Hematopoietic multipotent progenitor cell treated with erythropoietin and hydrocortisone succinate and interleukin-3 and kit ligand, for 4 days (in vitro differentiated cells): ENCODE measurements at regions not wholly inside any gene's neighbourhood (a gene's known extent, or its start where the extent isn't known, plus 50 kb on each side); places are given as distances from the start of the nearest gene placed in this dataset.

Source experiments
- DNase-seq: peaks from one replicate; pipeline ENCODE4 v3.0.0-alpha.2; 2015

- DNase-seq: no peak
Measured at GRCh38 chr2:219692521-219692920, 65.1 kb downstream of the SLC4A3 start.

DNA sequence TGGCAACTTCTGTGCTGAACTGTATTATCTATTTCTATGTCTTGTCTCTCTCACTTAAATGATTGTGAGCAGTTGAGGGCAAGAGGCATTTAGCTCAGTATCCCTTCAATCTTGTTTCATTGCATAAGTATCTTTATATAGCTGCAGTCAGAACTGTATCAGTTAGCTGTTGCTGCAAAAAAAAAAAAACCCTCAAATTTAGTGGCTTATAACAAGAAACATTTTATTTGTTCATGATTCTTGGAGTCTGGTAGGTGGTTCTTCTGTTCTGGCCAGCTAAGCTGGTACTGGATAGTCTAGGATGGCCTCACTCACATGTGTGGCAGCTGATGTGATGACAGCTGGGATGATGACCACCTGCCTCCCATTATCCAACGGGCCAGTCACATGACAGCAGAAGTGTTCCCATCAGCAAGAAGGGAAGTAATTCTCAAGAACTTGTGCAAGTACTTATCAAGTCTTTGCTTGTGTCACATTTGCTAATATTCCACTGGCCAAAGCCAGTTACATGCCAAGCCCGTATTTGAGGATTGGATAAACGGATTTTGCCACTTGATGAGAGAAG lies 67.8 kb downstream of the SLC4A3 start:
- no peak for DNase-seq

DNA sequence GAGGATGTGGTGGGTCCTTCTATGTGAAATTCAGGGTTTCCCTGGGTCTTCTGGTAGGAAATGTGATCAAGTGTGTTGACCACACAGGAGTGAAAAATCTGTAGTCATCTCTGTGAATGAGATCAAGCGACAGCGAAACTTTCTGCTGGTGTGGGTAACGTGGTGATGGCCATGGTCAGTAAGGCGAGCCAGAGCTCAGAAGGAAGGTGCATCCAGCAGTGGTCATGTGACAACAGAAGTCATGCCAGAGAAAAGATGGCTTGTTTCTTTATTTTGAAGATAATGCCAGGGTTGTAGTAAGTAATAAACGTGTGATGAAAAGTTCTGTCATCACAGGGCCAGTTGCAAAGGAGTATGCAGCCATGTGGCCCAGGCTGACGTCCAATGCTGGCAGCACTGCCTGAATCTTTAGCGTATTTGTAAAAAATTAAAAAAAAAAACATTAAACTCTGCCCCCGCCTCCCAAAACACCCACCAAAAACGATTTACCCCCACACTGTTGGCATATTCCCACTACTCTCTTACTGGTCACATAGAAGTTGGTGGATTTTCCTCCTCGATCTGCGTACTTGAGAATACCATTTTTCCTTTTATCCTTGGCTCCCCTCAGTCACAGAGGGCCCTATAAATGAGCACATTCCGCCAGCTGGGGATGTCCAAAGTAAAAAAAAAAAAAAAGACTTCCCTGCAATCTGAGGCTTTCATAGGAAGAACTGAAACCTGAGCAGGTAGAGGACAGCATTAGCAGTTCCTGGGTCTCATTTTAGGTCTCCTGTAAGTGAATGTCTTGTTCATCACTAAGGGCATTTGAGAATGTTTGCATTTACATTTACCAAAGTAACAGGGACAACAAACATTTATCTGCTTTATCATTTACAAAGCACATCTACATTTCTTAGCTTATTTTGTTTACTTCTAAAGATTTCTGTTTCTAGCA lies 70.6 kb downstream of the SLC4A3 start:
- DNase-seq: no peak

DNA sequence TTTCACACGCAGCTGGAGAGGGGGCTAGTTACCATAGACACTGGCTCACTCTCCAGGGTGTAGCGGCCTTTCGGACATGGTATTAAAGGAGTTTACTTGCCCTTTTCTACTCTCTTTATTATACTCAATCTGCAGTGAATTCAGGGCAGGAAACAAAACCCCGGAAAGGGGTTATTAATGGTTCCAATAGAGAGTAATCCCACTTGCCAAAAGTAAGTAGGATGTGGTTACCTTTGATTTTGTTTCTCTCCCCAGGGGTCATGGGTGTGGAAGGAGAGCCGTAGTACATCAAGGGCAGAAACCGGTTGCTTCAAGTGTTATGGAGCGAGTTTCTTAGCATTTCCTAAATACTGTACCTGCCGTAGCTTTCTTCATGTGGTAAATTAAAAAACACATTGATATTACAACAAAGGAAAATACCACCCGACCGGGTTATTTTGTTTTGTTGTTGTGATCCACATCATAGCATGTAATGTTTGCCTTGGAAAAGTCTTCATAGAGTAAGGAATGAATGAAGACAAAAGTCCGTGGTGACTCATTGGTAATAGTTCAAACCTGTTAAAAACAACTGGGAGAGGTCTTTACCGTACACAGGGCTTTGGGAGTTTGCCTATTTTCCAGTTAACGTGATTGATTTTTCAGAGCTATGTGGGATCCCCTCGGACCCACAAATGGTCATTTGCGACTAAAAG lies 71.5 kb downstream of the SLC4A3 start:
- no peak for DNase-seq

DNA sequence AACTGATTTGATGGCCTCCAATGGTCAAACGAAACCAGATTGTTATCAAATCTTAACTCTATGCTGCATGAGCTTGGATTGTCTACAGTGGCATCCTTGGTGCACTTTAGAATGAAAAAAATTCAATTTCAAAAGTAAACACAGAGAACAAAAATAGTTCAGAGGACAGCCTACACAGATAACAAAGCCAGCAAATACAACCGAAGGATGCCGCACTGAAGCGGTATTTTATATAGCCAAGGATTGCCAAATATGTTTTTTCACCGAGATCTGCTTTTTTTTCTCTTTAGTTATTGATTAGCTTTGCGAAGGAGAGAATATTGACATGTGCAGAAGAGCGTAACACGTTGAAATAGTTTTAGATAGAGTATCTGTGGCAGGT lies 72.0 kb downstream of the SLC4A3 start:
- no peak for DNase-seq

- no peak for DNase-seq
Measured at GRCh38 chr2:219701847-219702634, 74.6 kb downstream of the SLC4A3 start.

DNA sequence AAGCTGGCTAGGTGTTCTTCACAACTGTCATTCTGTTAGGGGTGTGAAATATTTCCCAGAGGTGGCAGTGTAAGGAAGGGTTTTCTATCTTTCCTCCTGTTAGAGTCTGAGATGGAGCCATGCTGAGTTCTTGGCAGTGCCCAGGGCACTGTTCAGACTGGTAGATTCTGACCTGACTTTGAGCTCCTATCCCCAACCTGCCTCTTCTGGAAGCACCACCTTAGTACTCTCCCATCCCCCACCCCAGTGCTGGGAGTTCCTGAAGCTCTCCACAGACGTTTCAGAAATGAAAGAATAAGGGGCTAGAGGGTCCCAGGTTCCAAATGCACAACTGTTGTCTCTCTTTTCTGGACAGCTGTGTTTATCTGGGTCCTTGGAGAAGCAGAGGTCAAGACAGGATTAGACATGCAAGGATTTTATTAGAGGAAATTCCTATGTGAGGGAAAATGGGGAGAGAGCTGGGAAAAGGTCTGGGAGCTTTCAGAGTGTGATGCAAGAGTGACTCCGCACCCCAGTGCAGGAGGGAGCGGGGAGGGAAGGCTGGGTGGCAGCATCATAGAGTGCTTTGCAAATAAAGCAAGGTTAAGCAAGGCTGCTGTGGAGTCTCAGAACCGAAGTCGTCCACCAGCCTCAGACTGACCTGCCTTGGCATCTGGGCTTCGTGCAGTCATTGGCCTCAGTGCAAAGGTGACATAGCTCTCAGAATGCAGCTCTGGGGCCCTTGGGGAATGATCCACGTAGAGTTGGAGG lies 75.5 kb downstream of the SLC4A3 start:
- DNase-seq: no peak

DNA sequence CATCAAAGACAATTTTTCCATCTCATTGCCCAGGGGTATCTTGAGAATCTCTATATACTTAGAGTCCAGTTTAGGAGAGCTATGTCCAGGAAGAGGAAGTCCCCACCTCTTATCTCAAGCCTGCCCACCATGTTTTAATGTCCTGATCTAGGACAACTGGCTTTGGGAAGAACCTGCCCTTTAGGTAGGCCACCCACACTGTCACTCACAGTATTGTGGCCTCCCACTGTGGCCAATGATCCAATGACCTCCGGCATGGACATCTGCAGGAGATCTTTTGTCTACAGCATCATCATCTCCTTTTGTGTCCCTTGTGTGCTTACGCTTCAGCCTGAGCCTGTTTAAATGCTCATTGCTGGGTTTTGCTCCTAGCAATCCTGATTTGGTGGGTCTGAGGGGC lies 77.4 kb downstream of the SLC4A3 start:
- DNase-seq: no peak

DNA sequence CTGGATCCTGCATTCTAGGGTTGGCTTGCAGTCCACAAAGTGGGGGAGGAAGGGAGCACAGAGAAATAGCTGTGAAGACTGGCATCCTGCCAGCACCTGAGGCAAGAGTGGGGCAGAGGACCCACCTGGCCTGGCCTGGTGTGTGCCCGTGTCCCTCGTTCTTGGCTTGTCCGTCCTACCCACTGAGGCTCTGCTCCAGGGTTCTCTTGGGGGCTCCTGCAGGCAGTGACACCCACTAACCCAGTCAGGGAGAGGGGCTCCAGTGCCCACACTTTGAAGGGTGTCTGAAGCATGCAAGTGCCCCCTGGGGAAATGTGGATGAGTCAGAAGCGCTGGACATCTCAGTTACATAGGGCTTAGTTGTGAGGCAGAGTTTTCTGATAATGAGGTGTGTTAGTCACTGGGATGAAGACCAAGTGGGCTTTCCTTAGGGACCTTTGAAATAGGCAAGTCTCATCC lies 79.4 kb downstream of the SLC4A3 start:
- no peak for DNase-seq

DNA sequence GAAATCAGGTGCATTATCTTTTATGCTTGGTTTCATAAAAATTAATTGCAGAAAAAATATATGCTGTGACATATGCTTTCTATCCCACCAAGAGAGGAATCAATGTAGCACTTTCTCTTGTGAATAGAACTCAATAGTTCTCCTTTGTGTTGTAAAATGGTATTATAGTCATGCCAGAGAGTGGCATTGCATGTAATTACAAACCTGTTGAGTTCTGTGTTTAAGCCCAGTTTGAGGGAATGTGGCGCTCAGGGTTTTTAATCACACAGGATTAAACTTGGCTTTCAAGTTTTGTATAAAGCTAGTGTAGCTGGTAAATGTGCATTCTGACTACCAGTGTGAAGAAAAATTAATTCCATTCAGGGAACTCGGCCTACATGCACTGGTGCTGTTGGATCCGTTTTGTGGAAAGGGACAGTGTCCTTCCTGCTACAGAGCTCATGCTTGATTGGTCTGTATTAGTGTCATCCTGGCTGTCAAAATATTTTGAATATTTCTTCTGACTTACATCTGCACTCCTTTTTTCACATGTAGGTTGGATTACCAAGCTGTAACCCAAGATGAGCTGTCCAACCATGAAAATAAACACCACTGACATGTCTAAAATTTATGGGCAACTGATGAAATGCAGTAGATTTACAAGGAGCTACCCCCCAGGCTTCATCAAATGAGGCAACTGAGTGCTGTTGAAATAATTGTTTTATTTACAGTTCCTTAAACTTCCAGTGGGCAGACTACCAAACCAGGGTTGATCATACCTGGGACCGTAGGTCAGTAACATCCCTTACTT lies 80.3 kb downstream of the SLC4A3 start:
- no peak for DNase-seq

DNA sequence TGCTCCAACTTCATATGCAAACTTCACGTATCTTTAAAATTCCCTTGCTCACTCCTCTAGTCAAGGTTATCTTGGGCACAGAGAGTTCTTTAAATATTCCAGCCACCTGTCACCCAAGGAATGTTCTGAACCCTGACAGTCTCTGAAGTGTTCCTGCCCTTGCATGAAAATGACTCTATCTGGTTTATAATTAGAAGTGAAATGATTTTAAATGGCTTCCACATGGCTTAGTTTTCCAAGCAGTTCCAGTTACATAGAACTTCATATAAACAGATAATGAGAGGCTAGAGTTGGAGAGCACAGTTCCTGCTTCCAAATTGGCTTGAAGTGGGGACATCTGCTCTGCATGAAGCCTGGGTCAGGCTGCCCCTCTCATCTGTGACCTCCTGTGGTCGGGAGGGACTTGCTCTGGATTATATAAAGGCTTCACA lies 81.9 kb downstream of the SLC4A3 start:
- no peak for DNase-seq

DNA sequence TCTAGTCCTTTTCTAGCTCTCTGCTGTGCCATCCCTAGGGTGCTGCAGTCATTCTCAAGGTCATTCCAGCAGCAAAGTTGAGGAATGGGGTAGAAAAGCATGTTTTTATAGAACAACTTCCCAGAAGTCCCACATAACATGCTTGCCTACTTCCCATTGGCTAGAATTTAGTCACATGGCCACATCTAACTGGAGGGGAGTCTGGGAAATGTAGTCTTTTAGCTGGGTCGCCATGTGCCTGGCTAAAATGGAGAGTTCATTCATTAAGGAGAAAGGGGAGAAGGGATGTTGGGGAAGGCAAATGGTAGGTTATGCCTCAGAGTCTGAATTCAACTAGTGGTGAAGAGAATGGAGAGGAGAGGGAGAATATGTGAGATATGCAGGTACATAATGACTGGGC lies 85.7 kb downstream of the SLC4A3 start:
- peak; percentile 66 for DNase-seq

DNA sequence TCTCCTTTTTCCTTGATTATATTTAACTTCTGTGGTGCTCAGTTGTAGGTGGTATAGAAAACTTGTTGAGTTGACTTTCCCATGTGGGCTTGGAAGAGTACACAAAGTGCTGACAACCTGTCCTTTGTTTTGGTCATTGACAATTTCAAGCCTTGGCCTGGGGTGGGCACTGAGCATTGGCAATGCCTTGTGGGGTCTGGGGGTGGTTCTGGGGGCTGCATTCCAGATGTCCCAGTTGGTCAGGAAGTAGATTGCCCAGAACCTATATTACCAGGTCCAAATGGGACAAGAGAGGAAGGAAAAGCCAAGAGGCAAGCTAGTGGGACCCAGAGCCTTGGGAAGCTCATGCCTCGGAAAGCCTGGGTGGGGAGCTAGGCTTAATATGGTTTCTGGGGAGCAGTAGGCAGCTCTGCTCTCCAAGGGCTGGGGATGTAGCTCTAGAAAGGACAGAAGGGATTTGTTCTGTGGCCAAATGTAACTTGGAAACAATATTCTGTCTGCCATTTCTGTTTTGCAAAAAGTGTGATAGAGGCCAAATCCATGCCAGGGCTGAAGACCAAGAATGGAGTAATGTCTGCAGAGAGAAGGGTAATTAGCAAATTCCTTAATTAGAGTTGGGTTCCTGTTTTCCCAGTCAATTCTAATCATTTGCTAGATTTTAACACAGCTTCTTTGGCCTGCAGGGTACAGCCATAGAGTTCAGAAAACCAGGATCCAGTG lies 87.4 kb downstream of the SLC4A3 start:
- no peak for DNase-seq

- peak; percentile 68 for DNase-seq
Measured at GRCh38 chr2:219718066-219718465, 90.6 kb downstream of the SLC4A3 start.

GRCh38 chr2:219719521-219719920 lies 92.1 kb downstream of the SLC4A3 start:
- DNase-seq: no peak

DNA sequence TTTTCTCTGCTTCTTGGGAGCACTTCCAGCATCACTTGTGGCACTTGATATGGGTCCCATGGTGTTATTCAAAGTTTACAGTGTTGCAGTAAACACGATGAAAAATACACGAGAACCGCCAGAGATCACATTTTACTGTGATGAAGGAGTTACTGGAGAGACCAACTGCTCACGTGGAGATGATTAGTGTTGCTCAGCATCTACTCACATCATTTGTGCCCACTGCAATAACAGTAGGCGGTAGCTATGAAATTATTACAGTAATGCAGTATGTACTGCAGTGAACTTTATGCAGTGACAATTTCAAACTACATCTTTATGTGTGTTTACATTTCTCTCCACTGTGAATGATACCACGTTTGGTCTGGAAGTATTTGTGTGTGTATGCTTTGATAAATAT lies 93.5 kb downstream of the SLC4A3 start:
- no peak for DNase-seq

DNA sequence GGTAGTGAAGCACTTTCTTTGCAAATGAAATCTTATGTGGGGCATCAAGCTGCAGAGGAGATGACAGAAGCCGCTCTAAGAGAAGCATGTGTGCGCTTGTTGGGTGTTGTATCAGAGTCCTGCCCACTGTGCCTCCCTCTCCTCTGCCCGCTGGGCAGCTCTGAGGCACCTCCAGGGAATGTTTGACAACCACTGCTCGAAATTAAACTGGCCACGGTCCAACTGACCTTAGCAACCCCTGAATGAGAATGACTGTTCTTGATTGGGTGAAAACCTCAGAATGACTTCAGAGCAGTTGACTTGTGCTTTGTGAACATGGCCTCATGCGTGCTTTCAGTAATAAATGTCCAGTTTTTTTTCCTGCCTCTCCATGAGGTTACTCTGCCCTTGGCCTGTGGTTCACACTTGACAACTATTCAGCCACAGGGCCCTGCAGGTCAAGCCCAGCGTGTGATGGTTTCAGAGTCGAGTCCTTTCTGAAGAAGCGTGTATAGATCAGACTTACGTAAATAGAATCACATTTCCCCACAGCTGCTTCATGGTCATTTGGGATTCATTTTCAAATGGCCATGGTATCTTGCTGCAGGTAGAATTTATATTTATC lies 94.9 kb downstream of the SLC4A3 start:
- DNase-seq: no peak

GRCh38 chr2:219723311-219723710 lies 95.9 kb downstream of the SLC4A3 start:
- DNase-seq: no peak

DNA sequence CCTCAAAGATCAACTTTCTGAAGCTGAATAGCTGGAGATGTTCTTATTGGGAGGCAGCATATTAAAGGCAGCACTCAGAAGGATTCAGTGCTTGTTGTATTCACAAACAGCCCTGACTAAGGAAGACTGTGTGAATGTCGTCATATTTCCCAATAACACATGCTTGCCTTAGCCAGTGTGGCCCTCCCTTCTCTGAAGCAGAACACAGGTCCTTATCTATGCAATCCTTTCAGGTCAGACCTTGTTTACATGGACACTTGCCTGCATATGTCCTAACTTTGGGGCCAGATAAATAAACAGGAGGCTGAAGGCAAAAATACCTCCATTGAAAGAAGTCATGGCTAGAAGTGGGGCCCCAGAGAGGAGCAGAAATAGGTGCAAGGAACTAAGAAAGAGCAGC lies 97.2 kb downstream of the SLC4A3 start:
- DNase-seq: no peak

DNA sequence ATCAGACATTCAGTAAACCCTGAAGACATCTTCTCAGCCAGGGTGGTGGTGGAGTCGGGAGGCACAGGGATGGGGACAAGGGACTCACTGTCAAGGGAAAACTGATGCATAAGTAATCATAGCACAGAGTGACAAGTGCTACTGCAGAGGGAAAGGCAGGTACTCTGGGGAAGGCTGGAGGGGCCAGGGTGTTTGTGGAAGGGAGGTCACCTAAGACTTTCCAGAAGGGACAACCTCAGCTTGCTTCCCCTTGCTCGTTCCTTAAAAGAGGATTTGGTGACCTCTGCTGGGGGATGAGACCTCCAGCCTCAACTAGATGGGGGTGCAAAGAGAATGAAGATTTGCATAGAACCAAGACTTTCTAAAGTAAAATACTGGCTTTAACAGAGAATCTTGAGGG lies 99.5 kb downstream of the SLC4A3 start:
- DNase-seq: peak; percentile 12
